Ectodermal cell (in vitro differentiated cells): ENCODE measurements at regions not wholly inside any gene's neighbourhood (a gene's known extent, or its start where the extent isn't known, plus 50 kb on each side); places are given as distances from the start of the nearest gene placed in this dataset.

Source experiments
- H3K27ac ChIP-seq: 2 replicates; pipeline ENCODE4 v1.7.0; 2013; ENCODE audit warnings: mild to moderate bottlenecking, low read depth, low read length; ENCODE audit not compliant: insufficient read depth, poor library complexity, severe bottlenecking
- H3K27me3 ChIP-seq: 2 replicates; pipeline ENCODE4 v1.7.0; 2013; ENCODE audit warnings: mild to moderate bottlenecking, low read length; ENCODE audit not compliant: insufficient read depth, control insufficient read depth, poor library complexity, severe bottlenecking
- H3K36me3 ChIP-seq: one replicate; pipeline ENCODE4 v1.7.0; 2013; ENCODE audit warnings: low read length; ENCODE audit not compliant: control insufficient read depth, insufficient read depth
- H3K4me1 ChIP-seq: one replicate; pipeline ENCODE4 v1.7.0; 2013; ENCODE audit warnings: low read length; ENCODE audit not compliant: control insufficient read depth, insufficient read depth
- H3K4me3 ChIP-seq: 2 replicates; pipeline ENCODE4 v1.7.0; 2013; ENCODE audit warnings: low read depth, low read length, control low read depth; ENCODE audit not compliant: insufficient read depth
- H3K9me3 ChIP-seq: 2 replicates; pipeline ENCODE4 v1.7.0; 2013; ENCODE audit warnings: mild to moderate bottlenecking, low read length, moderate library complexity; ENCODE audit not compliant: control insufficient read depth
- WGBS, 2 experiments: methylation state at CpG; one replicate each; pipeline ENCODE4 v1.1.7; 2013; ENCODE audit warnings: missing lambda C conversion rate in 2 of 2; 5-methylcytosine and 5-hydroxymethylcytosine counted together

DNA sequence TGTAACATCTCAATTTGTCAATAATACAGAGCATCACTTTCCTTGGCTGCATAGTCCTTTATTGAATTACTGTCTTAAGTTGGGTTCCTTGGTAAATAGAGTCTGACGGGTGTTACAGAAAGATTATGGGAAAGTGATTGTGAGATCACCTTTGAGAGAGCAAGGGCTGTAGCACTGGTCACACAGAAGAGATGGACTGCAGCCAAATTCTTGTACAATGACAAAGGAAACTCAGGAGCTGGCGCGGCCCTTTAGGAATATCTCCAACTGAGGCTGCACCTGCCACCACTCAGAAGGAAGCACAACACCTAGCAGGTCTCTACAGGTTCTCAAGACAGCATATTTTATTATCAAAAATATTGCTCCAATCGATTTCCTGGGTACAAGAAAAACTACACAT is 350.0 kb upstream of the ISL1 start:
- Histone ChIP-seq H3K9me3 (no peaks in the 10 kb centered on the region), H3K4me1 (no peaks in the 10 kb centered on the region), H3K36me3 (no peaks in the 10 kb centered on the region), H3K27ac (no peak overlapping the region), H3K27me3 (no peaks in the 10 kb centered on the region), H3K4me3 (no peak overlapping the region)
- WGBS, 2 experiments = 90 to 92% methylated on average over 4 of the region's 4 CpGs

- Histone ChIP-seq H3K4me3 (no peak overlapping the region), H3K27me3 (no peaks in the 10 kb centered on the region)
Measured at GRCh38 chr5:51034222-51034901, 348.9 kb upstream of the ISL1 start.

GRCh38 chr5:51039424-51040329 is 343.6 kb upstream of the ISL1 start:
- no peak overlapping the region for H3K27ac ChIP-seq
- 93 to 94% methylated on average over 4 to 6 of the region's 6 CpGs for WGBS, 2 experiments

More at GRCh38 chr5:51034222-51034901, 348.9 kb upstream of the ISL1 start:
- Histone ChIP-seq H3K36me3 (no peaks in the 10 kb centered on the region), H3K27ac (no peak overlapping the region), H3K9me3 (no peaks in the 10 kb centered on the region), H3K4me1 (no peaks in the 10 kb centered on the region)
- 86% methylated on average over 1 of the region's 1 CpG; no CpG with 5 or more reads in 1 of the 2 experiments for WGBS, 2 experiments

GRCh38 chr5:51043745-51044144 is 339.5 kb upstream of the ISL1 start:
- Histone ChIP-seq H3K36me3 (no peaks in the 10 kb centered on the region), H3K27ac (no peak overlapping the region), H3K27me3 (no peaks in the 10 kb centered on the region), H3K4me1 (peaks cover 4% of the 10 kb centered on the region), H3K9me3 (no peaks in the 10 kb centered on the region), H3K4me3 (no peak overlapping the region)
- 94 to 100% methylated on average over 1 of the region's 5 CpGs for WGBS, 2 experiments

More at GRCh38 chr5:51039424-51040329, 343.6 kb upstream of the ISL1 start:
- no peak overlapping the region for H3K4me3 ChIP-seq
- no peaks in the 10 kb centered on the region for H3K9me3 ChIP-seq
- H3K36me3 ChIP-seq = no peaks in the 10 kb centered on the region
- H3K27me3 ChIP-seq = no peaks in the 10 kb centered on the region
- H3K4me1 ChIP-seq = peaks cover 4% of the 10 kb centered on the region

- H3K4me3 ChIP-seq = no peak overlapping the region
Measured at GRCh38 chr5:51047369-51047768, 335.9 kb upstream of the ISL1 start.

GRCh38 chr5:51053361-51053760 is 329.9 kb upstream of the ISL1 start:
- H3K4me3 ChIP-seq = no peak overlapping the region
- no peaks in the 10 kb centered on the region for H3K27me3 ChIP-seq
- H3K9me3 ChIP-seq = no peaks in the 10 kb centered on the region
- H3K36me3 ChIP-seq = no peaks in the 10 kb centered on the region
- no peaks in the 10 kb centered on the region for H3K4me1 ChIP-seq
- H3K27ac ChIP-seq = no peak overlapping the region
- WGBS, 2 experiments = 86 to 95% methylated on average over 2 of the region's 2 CpGs

More at GRCh38 chr5:51047369-51047768, 335.9 kb upstream of the ISL1 start:
- Histone ChIP-seq H3K36me3 (no peaks in the 10 kb centered on the region), H3K9me3 (no peaks in the 10 kb centered on the region), H3K27me3 (no peaks in the 10 kb centered on the region), H3K4me1 (no peaks in the 10 kb centered on the region), H3K27ac (no peak overlapping the region)
- 95 to 97% methylated on average over 4 of the region's 4 CpGs for WGBS, 2 experiments

DNA sequence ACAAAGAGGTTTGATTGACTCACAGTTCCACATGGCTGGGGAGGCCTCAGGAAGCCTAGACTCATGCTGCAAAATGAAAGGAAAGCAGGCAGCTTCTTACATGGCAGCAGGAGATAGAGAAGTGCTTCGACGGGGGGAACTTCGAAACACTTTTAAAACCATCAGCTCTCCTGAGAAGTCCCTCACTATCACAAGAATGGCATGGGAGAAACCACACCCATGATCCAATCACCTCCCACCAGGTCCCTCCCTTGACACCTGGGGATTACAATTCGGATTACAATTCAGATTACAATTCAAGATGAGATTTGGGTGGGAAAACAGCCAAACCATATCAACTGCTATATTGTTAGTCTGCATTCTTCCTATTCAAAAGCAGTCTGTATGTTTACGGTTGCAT is 322.3 kb upstream of the ISL1 start:
- no peak overlapping the region for H3K4me3 ChIP-seq
- WGBS, 2 experiments = 62 to 64% methylated on average over 4 to 5 of the region's 5 CpGs
- H3K36me3 ChIP-seq = no peaks in the 10 kb centered on the region
- no peaks in the 10 kb centered on the region for H3K9me3 ChIP-seq
- no peak overlapping the region for H3K27ac ChIP-seq
- no peaks in the 10 kb centered on the region for H3K27me3 ChIP-seq
- no peaks in the 10 kb centered on the region for H3K4me1 ChIP-seq

DNA sequence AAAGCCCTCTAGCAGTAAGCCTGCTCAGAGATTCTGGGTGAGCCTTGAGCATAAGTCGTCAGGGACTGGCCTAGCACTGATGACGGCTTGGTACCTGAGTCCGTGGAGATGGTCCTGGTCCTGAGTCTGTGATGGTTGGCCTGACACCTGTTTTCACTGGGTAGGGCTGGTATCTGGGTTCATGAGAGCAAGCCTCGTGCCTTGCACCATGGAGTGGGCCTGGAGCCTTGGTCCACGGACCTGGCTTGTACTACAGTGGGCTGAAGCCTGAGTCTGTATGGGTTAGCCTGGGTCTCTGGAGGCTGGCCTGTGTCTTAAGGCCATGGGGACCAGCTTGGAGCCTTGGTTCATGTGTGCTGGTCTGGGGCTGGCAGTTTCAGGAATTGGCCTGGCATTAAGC is 310.3 kb upstream of the ISL1 start:
- Histone ChIP-seq H3K4me1 (no peaks in the 10 kb centered on the region), H3K27me3 (no peaks in the 10 kb centered on the region), H3K36me3 (no peaks in the 10 kb centered on the region), H3K9me3 (no peaks in the 10 kb centered on the region), H3K27ac (no peak overlapping the region), H3K4me3 (no peak overlapping the region)
- 91 to 97% methylated on average over 5 of the region's 5 CpGs for whole genome bisulfite sequencing, 2 experiments

DNA sequence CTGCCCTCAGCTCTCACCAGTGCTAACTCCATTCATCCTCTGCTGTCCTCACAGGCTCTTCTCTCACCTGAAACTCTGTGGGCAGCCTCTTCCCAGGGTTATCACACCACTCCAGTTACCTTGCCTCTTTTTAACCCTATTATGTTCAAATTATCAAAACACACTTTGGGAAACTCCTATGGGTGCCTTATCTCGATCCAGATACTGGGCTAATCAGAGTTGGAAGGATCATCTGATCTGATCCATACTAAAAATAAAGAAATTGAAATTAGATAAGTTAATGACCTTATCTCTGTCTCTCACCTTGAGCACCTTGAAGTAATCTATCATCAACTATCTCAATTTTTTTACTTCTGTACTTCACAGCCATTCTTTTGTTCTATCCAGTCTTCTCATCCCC is 300.5 kb upstream of the ISL1 start:
- 90 to 100% methylated on average over 1 of the region's 1 CpG for WGBS, 2 experiments
- H3K27ac ChIP-seq = no peak overlapping the region
- H3K9me3 ChIP-seq = no peaks in the 10 kb centered on the region
- no peaks in the 10 kb centered on the region for H3K4me1 ChIP-seq
- no peak overlapping the region for H3K4me3 ChIP-seq
- H3K36me3 ChIP-seq = no peaks in the 10 kb centered on the region
- H3K27me3 ChIP-seq = no peaks in the 10 kb centered on the region

- 100% methylated on average over 1 of the region's 2 CpGs for WGBS, 2 experiments
- Histone ChIP-seq H3K4me3 (no peak overlapping the region), H3K9me3 (no peaks in the 10 kb centered on the region), H3K27ac (no peak overlapping the region), H3K36me3 (no peaks in the 10 kb centered on the region), H3K27me3 (peaks cover 41% of the 10 kb centered on the region), H3K4me1 (peaks cover 3% of the 10 kb centered on the region)
Measured at GRCh38 chr5:51091816-51092215, 291.4 kb upstream of the ISL1 start.
